NB4 (cell line): ENCODE measurements at regions not wholly inside any gene's neighbourhood (a gene's known extent, or its start where the extent isn't known, plus 50 kb on each side); places are given as distances from the start of the nearest gene placed in this dataset.

Experiments
- CTCF ChIP-seq: IDR thresholded peaks from one replicate; pipeline ENCODE4 v1.5.1; 2012; ENCODE audit warnings: low read depth, low read length
- MYC ChIP-seq: IDR thresholded peaks from 2 replicates; pipeline ENCODE4 v1.6.1; 2011; ENCODE audit warnings: low read depth, low read length
- POLR2A ChIP-seq: IDR thresholded peaks from 2 replicates; pipeline ENCODE4 v1.6.1; 2011; ENCODE audit warnings: mild to moderate bottlenecking; ENCODE audit not compliant: insufficient read length; ENCODE audit errors: extremely low read depth
- TF ChIP-seq, protein P1 (sequence below): IDR thresholded peaks from 2 replicates; pipeline ENCODE4 v1.6.1; 2011; ENCODE audit warnings: low read depth, low read length

GRCh38 chrX:39484159-39485068 is 613.3 kb downstream of the BCOR start:
- TF ChIP-seq CTCF (no peak), POLR2A (no peak), MYC (no peak)
- TF ChIP-seq, protein P1, sequence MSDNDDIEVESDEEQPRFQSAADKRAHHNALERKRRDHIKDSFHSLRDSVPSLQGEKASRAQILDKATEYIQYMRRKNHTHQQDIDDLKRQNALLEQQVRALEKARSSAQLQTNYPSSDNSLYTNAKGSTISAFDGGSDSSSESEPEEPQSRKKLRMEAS = no peak
